ENCODE measurements at regions not wholly inside any gene's neighbourhood (a gene's known extent, or its start where the extent isn't known, plus 50 kb on each side); places are given as distances from the start of the nearest gene placed in this dataset.

DNA sequence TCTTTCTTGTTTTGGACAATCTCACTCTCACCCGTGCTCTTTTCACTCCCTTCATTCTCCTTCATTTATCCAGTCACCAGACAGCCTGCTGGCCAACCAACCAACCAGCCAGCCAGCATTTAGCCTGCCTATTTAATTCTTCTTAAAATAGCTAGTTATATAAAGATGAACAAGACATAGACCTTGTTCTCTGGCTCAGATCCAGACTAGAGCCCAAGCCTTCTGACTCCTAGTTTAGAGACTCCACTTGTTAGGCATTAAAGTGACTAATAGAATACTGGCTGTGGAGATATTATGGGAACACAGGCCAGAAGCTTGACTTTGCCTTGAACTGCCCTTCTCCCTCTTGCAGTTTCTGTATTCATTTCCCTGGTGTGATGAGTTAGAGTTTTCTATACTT is 215.3 kb upstream of the THRB start:
- TF ChIP-seq, protein P1, sequence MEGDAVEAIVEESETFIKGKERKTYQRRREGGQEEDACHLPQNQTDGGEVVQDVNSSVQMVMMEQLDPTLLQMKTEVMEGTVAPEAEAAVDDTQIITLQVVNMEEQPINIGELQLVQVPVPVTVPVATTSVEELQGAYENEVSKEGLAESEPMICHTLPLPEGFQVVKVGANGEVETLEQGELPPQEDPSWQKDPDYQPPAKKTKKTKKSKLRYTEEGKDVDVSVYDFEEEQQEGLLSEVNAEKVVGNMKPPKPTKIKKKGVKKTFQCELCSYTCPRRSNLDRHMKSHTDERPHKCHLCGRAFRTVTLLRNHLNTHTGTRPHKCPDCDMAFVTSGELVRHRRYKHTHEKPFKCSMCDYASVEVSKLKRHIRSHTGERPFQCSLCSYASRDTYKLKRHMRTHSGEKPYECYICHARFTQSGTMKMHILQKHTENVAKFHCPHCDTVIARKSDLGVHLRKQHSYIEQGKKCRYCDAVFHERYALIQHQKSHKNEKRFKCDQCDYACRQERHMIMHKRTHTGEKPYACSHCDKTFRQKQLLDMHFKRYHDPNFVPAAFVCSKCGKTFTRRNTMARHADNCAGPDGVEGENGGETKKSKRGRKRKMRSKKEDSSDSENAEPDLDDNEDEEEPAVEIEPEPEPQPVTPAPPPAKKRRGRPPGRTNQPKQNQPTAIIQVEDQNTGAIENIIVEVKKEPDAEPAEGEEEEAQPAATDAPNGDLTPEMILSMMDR (conservative IDR thresholded peaks at IDR 0.05), result no peak
- TF ChIP-seq ZFX (IDR thresholded peaks at IDR 0.05), result no peak

All from C4-2B (cell line).